HCT116 (cell line): ENCODE measurements at regions not wholly inside any gene's neighbourhood (a gene's known extent, or its start where the extent isn't known, plus 50 kb on each side); places are given as distances from the start of the nearest gene placed in this dataset.

Experiments used
- ATAC-seq: fragments of 200-7000 bp; cut with Tn5 transposase; 2 replicates; pipeline ENCODE4 v1.9.1; 2020; ENCODE audit warnings: mild to moderate bottlenecking, moderate library complexity
- BruUV-seq: library from RNA; stranded (reverse); fragments of 400-500 nt; replicated peaks from 2 replicates; lab custom pipeline; 2021; lab: Mats Ljungman, UMichigan
- CTCF ChIA-PET: fragments of 300-600 bp; sonication (Branson Sonifier 250); formaldehyde crosslinking; loops from one replicate; lab custom pipeline; 2021; ENCODE audit warnings: antibody characterized with exemption; lab: Charles Lee
- POLR2A ChIA-PET: fragments of 300-600, 350-600 bp; sonication (Branson Sonifier 250); formaldehyde crosslinking; loops from one replicate; lab custom pipeline; 2021; ENCODE audit warnings: antibody characterized with exemption; lab: Charles Lee
- RAD21 ChIA-PET, 2 experiments: fragments of 300-600 bp; sonication (Branson Sonifier 250); formaldehyde crosslinking; loops; one replicate each; lab custom pipeline; 2023; ENCODE audit warnings: low total read pairs in 2 of 2; ENCODE audit not compliant: uncharacterized antibody in 2 of 2, unreplicated experiment in 2 of 2, low non-redundant PET in 1 of 2; lab: Charles Lee
- DNase-seq: peaks from one replicate; pipeline ENCODE4 v3.0.0-alpha.2; 2010; ENCODE audit warnings: low read depth, low spot score
- H2AFZ ChIP-seq: fragments of 200-600 bp; shearing (Covaris generic), sonication (generic); 2 replicates; pipeline ENCODE4 v1.6.1; 2017; ENCODE audit warnings: low read depth, mixed run types, mixed read lengths, antibody characterized with exemption, low read length; ENCODE audit not compliant: poor library complexity, severe bottlenecking
- H3K27ac ChIP-seq: 2 replicates; pipeline ENCODE4 v1.5.1; 2012; ENCODE audit warnings: low read depth, low read length
- H3K27me3 ChIP-seq: fragments of 200-600 bp; sonication (generic); 2 replicates; pipeline ENCODE4 v1.6.1; 2016; ENCODE audit warnings: mixed run types, low read length, mixed read lengths; ENCODE audit not compliant: insufficient read depth
- H3K36me3 ChIP-seq, 2 experiments: fragments of 200-500 bp in 1 of 2; fragments of 200-600 bp in 1 of 2; sonication (Bioruptor generic) in 1 of 2; sonication (generic) in 1 of 2; 2 replicates each; pipeline versions ENCODE4 v1.5.1 to v1.6.1; 2014 to 2016; ENCODE audit warnings: low read length in 2 of 2, inconsistent platforms in 1 of 2, mixed read lengths in 1 of 2, mixed run types in 1 of 2; ENCODE audit not compliant: insufficient read depth in 2 of 2, control insufficient read depth in 1 of 2
- H3K4me1 ChIP-seq, 2 experiments: fragments of 200-600 bp in 1 of 2; sonication (generic) in 1 of 2; 2 replicates each; pipeline versions ENCODE4 v1.5.1 to v1.6.1; 2012 to 2017; ENCODE audit warnings: low read length in 2 of 2, inconsistent platforms in 1 of 2, mild to moderate bottlenecking in 1 of 2, mixed read lengths in 1 of 2, mixed run types in 1 of 2, moderate library complexity in 1 of 2; ENCODE audit not compliant: insufficient read depth in 2 of 2, control insufficient read depth in 1 of 2
- H3K4me2 ChIP-seq: fragments of 200-600 bp; sonication (generic); 2 replicates; pipeline ENCODE4 v1.6.1; 2017; ENCODE audit warnings: mixed run types, low read length, mixed read lengths
- H3K4me3 ChIP-seq, 2 experiments: fragments of 200-600 bp in 1 of 2; sonication (generic) in 1 of 2; replicated peaks in 1 of 2; 2 replicates each; pipeline ENCODE4 v1.5.1; 2011 to 2016; ENCODE audit warnings: low read length in 2 of 2, control low read depth in 1 of 2, low read depth in 1 of 2, mild to moderate bottlenecking in 1 of 2, mixed read lengths in 1 of 2, mixed run types in 1 of 2
- H3K79me2 ChIP-seq: fragments of 200-600 bp; sonication (generic); 2 replicates; pipeline ENCODE4 v1.6.1; 2017; ENCODE audit warnings: mild to moderate bottlenecking, mixed run types, low read length, moderate library complexity, mixed read lengths; ENCODE audit not compliant: insufficient read depth
- H3K9ac ChIP-seq: fragments of 200-600 bp; sonication (generic); 2 replicates; pipeline ENCODE4 v1.6.1; 2016; ENCODE audit warnings: low read length, mixed read lengths
- H3K9me2 ChIP-seq: fragments of 200-600 bp; sonication (generic), shearing (Covaris generic); 2 replicates; pipeline ENCODE4 v1.6.1; 2017; ENCODE audit warnings: mixed run types, mild to moderate bottlenecking, moderate library complexity; ENCODE audit not compliant: insufficient read depth
- H3K9me3 ChIP-seq, 2 experiments: fragments of 200-500 bp in 1 of 2; fragments of 200-600 bp in 1 of 2; sonication (Bioruptor generic) in 1 of 2; sonication (generic) in 1 of 2; 2 replicates each; pipeline ENCODE4 v1.6.1; 2014 to 2017; ENCODE audit warnings: low read length in 2 of 2, mixed read lengths in 2 of 2, inconsistent platforms in 1 of 2, low read depth in 1 of 2, mild to moderate bottlenecking in 1 of 2, mixed run types in 1 of 2, moderate library complexity in 1 of 2; ENCODE audit not compliant: control insufficient read depth in 1 of 2, insufficient read depth in 1 of 2
- H4K20me1 ChIP-seq: fragments of 200-600 bp; sonication (generic), shearing (Covaris generic); 2 replicates; pipeline ENCODE4 v1.6.1; 2017; ENCODE audit warnings: mixed run types, mild to moderate bottlenecking, moderate library complexity; ENCODE audit not compliant: insufficient read depth
- ATF3 ChIP-seq: IDR thresholded peaks from 2 replicates; pipeline ENCODE4 v1.6.1; 2012
- CBX3 ChIP-seq: IDR thresholded peaks from 2 replicates; pipeline ENCODE4 v1.6.1; 2012; ENCODE audit warnings: low read depth
- EGR1 ChIP-seq: IDR thresholded peaks from 2 replicates; pipeline ENCODE4 v1.6.1; 2012; ENCODE audit warnings: low read depth
- ELF1 ChIP-seq: IDR thresholded peaks from 2 replicates; pipeline ENCODE4 v1.6.1; 2012; ENCODE audit warnings: low read depth, borderline replicate concordance
- EZH2 ChIP-seq: fragments of 200-600 bp; sonication (generic); IDR thresholded peaks from 2 replicates; pipeline ENCODE4 v1.6.1; 2017; ENCODE audit warnings: antibody characterized with exemption, mixed run types
- EZH2phosphoT487 ChIP-seq: fragments of 200-600 bp; IDR thresholded peaks from 2 replicates; pipeline ENCODE4 v1.6.1; 2018; ENCODE audit warnings: antibody characterized with exemption, borderline replicate concordance
- POLR2AphosphoS5 ChIP-seq: IDR thresholded peaks from 2 replicates; pipeline ENCODE4 v1.6.1; 2011; ENCODE audit warnings: mild to moderate bottlenecking, low read depth, low read length, moderate library complexity
- RAD21 ChIP-seq: IDR thresholded peaks from 2 replicates; pipeline ENCODE4 v1.6.1; 2012; ENCODE audit warnings: low read depth, mild to moderate bottlenecking
- SRF ChIP-seq: IDR thresholded peaks from 2 replicates; pipeline ENCODE4 v1.6.1; 2012; ENCODE audit warnings: low read depth
- TCF7L2 ChIP-seq: IDR thresholded peaks from 2 replicates; pipeline ENCODE4 v1.7.0; 2011; ENCODE audit warnings: borderline replicate concordance, inconsistent platforms; ENCODE audit not compliant: insufficient read depth, insufficient read length; ENCODE audit errors: extremely low read depth
- YY1 ChIP-seq: IDR thresholded peaks from 2 replicates; pipeline ENCODE4 v1.6.1; 2011; ENCODE audit warnings: low read length, low read depth, moderate library complexity, mild to moderate bottlenecking; ENCODE audit not compliant: insufficient replicate concordance; ENCODE audit errors: extremely low read depth
- ZFX ChIP-seq: fragments of 450-650 bp; IDR thresholded peaks from 2 replicates; pipeline ENCODE4 v1.6.1; 2017
- intact Hi-C: fragments of 100-400 bp; cut with micrococcal nuclease; formaldehyde crosslinking; loops from 2 replicates; pipeline ENCODE4 v1.10.0; 2022

DNA sequence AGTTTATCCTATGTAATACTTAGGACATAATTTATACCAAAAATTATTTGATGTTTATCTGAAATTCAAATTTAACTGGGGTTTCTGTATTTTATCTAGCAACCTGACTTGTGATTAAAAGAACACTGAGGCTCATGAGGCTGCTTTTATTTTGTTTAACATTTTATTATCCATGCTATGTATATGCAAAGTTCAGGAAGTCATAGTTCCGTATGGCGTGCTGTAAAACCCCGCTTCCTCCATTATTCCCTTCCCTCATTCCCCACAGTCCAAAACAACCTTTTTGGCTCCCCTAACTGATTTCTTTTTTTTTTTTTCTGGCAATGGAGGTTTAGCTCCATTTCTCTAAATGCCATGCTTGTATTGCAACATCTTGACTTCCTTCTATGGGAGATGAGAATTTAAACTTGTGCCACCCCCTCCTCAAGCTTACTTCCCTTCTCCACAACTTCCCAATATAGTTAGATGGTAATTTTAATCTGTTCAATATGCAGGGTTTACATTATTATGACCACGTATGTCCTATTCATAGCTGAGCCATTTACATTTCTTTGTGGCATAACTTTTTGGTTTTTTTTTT is 138.0 kb upstream of the DNAH14 start:
- Histone ChIP-seq H2AFZ (no peak overlapping the region), H4K20me1 (no peaks in the 10 kb centered on the region), H3K27ac (no peak overlapping the region), H3K9me3 (no peaks in the 10 kb centered on the region), H3K36me3 (no peaks in the 10 kb centered on the region), H3K79me2 (no peaks in the 10 kb centered on the region), H3K27me3 (no peaks in the 10 kb centered on the region; the same call in 1 of the 2 replicates), H3K9ac (no peak overlapping the region), H3K9me2 (no peaks in the 10 kb centered on the region), H3K4me3 (no peak overlapping the region), H3K4me2 (no peak overlapping the region), H3K4me1 (no peaks in the 10 kb centered on the region)
- intact Hi-C loops, result no loop called here
- POLR2A ChIA-PET, result no interaction called here
- CTCF ChIA-PET, result no interaction called here
- RAD21 ChIA-PET, result no interaction called here
- BruUV-seq, result no TSS peak
- ATAC-seq, result no peak
- DNase-seq, result no peak
- no peak for TF ChIP-seq CBX3
- TF ChIP-seq EZH2, result no peak
- no peak for TF ChIP-seq ATF3
- TF ChIP-seq EGR1, result no peak
- TF ChIP-seq EZH2phosphoT487, result no peak
- TF ChIP-seq, all 23 proteins: peak for 0

DNA sequence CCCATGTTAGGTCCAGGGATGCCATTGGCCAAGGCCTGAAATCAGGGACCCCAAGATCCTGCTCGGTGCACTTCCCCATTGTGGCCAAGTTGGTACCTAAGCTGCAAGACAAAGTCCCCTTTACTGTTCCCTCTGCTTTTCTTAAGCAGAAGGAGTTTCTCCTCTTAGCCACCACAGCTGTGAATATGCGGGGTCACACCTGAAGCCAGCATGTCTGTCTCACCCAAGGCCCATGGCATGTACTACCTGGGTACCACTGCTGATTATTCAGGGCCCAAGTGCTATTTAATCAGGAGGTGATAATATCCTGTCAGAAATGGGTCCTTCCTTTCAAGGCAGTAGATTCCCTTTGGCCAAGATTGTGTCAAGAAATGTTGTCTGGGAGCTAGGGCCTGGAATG is 133.9 kb upstream of the DNAH14 start:
- intact Hi-C loops, result no loop called here
- DNase-seq (no peak), ATAC-seq (no peak)
- Histone ChIP-seq H2AFZ (no peak overlapping the region), H3K9me3 (no peaks in the 10 kb centered on the region), H3K4me3 (no peak overlapping the region), H3K36me3 (no peaks in the 10 kb centered on the region), H3K4me1 (no peaks in the 10 kb centered on the region), H3K27ac (no peak overlapping the region), H3K79me2 (no peaks in the 10 kb centered on the region), H3K9me2 (no peaks in the 10 kb centered on the region), H3K4me2 (no peak overlapping the region), H3K27me3 (no peaks in the 10 kb centered on the region), H3K9ac (no peak overlapping the region), H4K20me1 (no peaks in the 10 kb centered on the region)
- BruUV-seq, result no TSS peak
- ChIA-PET CTCF (no interaction called here), POLR2A (no interaction called here), RAD21 (no interaction called here)
- TF ChIP-seq ATF3, result no peak
- no peak for TF ChIP-seq ZFX
- TF ChIP-seq YY1, result no peak
- no peak for TF ChIP-seq ELF1
- no peak for TF ChIP-seq SRF
- TF ChIP-seq TCF7L2, result no peak
- no peak for TF ChIP-seq POLR2AphosphoS5
- TF ChIP-seq EZH2phosphoT487, result no peak
- no peak for TF ChIP-seq EGR1
- no peak for TF ChIP-seq RAD21
